OCI-LY7 (cell line): ENCODE measurements at regions not wholly inside any gene's neighbourhood (a gene's known extent, or its start where the extent isn't known, plus 50 kb on each side); places are given as distances from the start of the nearest gene placed in this dataset.

ENCODE experiments used
- BruUV-seq: library from RNA; stranded (reverse); fragments of 400-500 nt; replicated peaks from 2 replicates; lab custom pipeline; 2021; lab: Mats Ljungman, UMichigan
- CTCF ChIA-PET: fragments of 300-600 bp; sonication (Branson Sonifier 250); formaldehyde crosslinking; loops from one replicate; lab custom pipeline; 2022; ENCODE audit warnings: antibody characterized with exemption; ENCODE audit not compliant: unreplicated experiment; lab: Charles Lee
- POLR2A ChIA-PET: fragments of 300-600 bp; sonication (Branson Sonifier 250); formaldehyde crosslinking; loops from one replicate; lab custom pipeline; 2022; ENCODE audit warnings: antibody characterized with exemption; lab: Charles Lee
- DNase-seq: peaks from one replicate; pipeline ENCODE4 v3.0.0-alpha.2; 2015; ENCODE audit warnings: low spot score
- H2AFZ ChIP-seq: fragments of 200-600 bp; sonication (generic), shearing (Covaris generic); 2 replicates; pipeline ENCODE4 v1.6.1; 2014; ENCODE audit warnings: mild to moderate bottlenecking, antibody characterized with exemption, low read length, moderate library complexity
- H3K27ac ChIP-seq: fragments of 200-600 bp; sonication (generic); 2 replicates; pipeline ENCODE4 v1.5.1; 2014; ENCODE audit warnings: mixed run types, low read depth, mild to moderate bottlenecking, moderate library complexity, low read length, inconsistent platforms; ENCODE audit not compliant: poor library complexity, severe bottlenecking
- H3K36me3 ChIP-seq: fragments of 200-600 bp; sonication (generic); 2 replicates; pipeline ENCODE4 v1.6.1; 2014; ENCODE audit warnings: mild to moderate bottlenecking, antibody characterized with exemption, low read length, moderate library complexity, mixed read lengths; ENCODE audit not compliant: insufficient read depth
- H3K4me1 ChIP-seq: fragments of 200-600 bp; sonication (generic); 2 replicates; pipeline ENCODE4 v1.5.1; 2014; ENCODE audit warnings: mild to moderate bottlenecking, low read length; ENCODE audit not compliant: insufficient read depth, poor library complexity, severe bottlenecking
- H3K4me2 ChIP-seq: fragments of 200-600 bp; sonication (generic); 2 replicates; pipeline ENCODE4 v1.6.1; 2014; ENCODE audit warnings: mild to moderate bottlenecking, low read length
- H3K4me3 ChIP-seq: fragments of 200-600 bp; sonication (generic); 2 replicates; pipeline ENCODE4 v1.5.1; 2014; ENCODE audit warnings: mild to moderate bottlenecking, low read depth, low read length; ENCODE audit not compliant: poor library complexity, severe bottlenecking
- H3K79me2 ChIP-seq: fragments of 200-600 bp; sonication (generic); 2 replicates; pipeline ENCODE4 v1.6.1; 2016; ENCODE audit warnings: low read depth, mild to moderate bottlenecking, low read length, moderate library complexity, mixed read lengths; ENCODE audit not compliant: insufficient read depth
- H3K9me2 ChIP-seq: fragments of 200-600 bp; sonication (generic); 2 replicates; pipeline ENCODE4 v1.6.1; 2016; ENCODE audit warnings: mild to moderate bottlenecking, low read length, mixed read lengths; ENCODE audit not compliant: insufficient read depth
- H3K9me3 ChIP-seq: fragments of 200-600 bp; sonication (generic); 2 replicates; pipeline ENCODE4 v1.6.1; 2014; ENCODE audit warnings: mild to moderate bottlenecking, mixed run types, low read length, mixed read lengths
- H4K20me1 ChIP-seq: fragments of 200-600 bp; sonication (generic); 2 replicates; pipeline ENCODE4 v1.6.1; 2014; ENCODE audit warnings: mild to moderate bottlenecking, antibody characterized with exemption, low read length, moderate library complexity, mixed read lengths; ENCODE audit not compliant: insufficient read depth
- CTCF ChIP-seq: fragments of 200-600 bp; sonication (generic); conservative IDR thresholded peaks from 2 replicates; pipeline ENCODE4 v1.5.1; 2014; ENCODE audit warnings: mild to moderate bottlenecking, antibody characterized with exemption, low read length, moderate library complexity, mixed read lengths
- EZH2phosphoT487 ChIP-seq: fragments of 200-600 bp; sonication (generic); IDR thresholded peaks from 2 replicates; pipeline ENCODE4 v1.6.1; 2018; ENCODE audit warnings: low read depth, borderline replicate concordance, mild to moderate bottlenecking, mixed run types, antibody characterized with exemption, low read length, moderate library complexity, mixed read lengths
- intact Hi-C: fragments of 100-400 bp; cut with micrococcal nuclease; formaldehyde crosslinking; loops from one replicate; pipeline ENCODE4 v1.10.0; 2022; ENCODE audit not compliant: unreplicated experiment

GRCh38 chrX:40373641-40374040, 207.1 kb upstream of the ATP6AP2 start:
- ChIA-PET POLR2A (no interaction called here), CTCF (no interaction called here)
- no peaks in the 10 kb centered on the region for H3K79me2 ChIP-seq
- H3K9me3 ChIP-seq: no peaks in the 10 kb centered on the region
- BruUV-seq: no TSS peak
- H3K4me2 ChIP-seq: no peak overlapping the region
- H3K36me3 ChIP-seq: no peaks in the 10 kb centered on the region
- H3K4me1 ChIP-seq: no peaks in the 10 kb centered on the region
- no peak overlapping the region for H3K4me3 ChIP-seq
- H2AFZ ChIP-seq: no peak overlapping the region
- intact Hi-C loops: no loop called here
- TF ChIP-seq EZH2phosphoT487: no peak
- TF ChIP-seq CTCF: no peak
- H3K9me2 ChIP-seq: no peaks in the 10 kb centered on the region
- DNase-seq: no peak
- no peak overlapping the region for H3K27ac ChIP-seq
- no peaks in the 10 kb centered on the region for H4K20me1 ChIP-seq

- Histone ChIP-seq H2AFZ (no peak overlapping the region), H4K20me1 (no peaks in the 10 kb centered on the region), H3K79me2 (no peaks in the 10 kb centered on the region), H3K9me2 (no peaks in the 10 kb centered on the region), H3K4me2 (no peak overlapping the region), H3K4me1 (no peaks in the 10 kb centered on the region), H3K36me3 (no peaks in the 10 kb centered on the region), H3K4me3 (no peak overlapping the region), H3K27ac (no peak overlapping the region), H3K9me3 (no peaks in the 10 kb centered on the region)
- DNase-seq: no peak
- CTCF ChIA-PET: no interaction called here
- intact Hi-C loops: no loop called here
- POLR2A ChIA-PET: no interaction called here
- no peak for TF ChIP-seq CTCF
- BruUV-seq: no TSS peak
Measured at GRCh38 chrX:40373025-40373424, 207.7 kb upstream of the ATP6AP2 start.

- no peak overlapping the region for H2AFZ ChIP-seq
- BruUV-seq: no TSS peak
- CTCF ChIA-PET: no interaction called here
Measured at GRCh38 chrX:40371376-40371775, 209.4 kb upstream of the ATP6AP2 start.

More at GRCh38 chrX:40371376-40371775, 209.4 kb upstream of the ATP6AP2 start:
- no peaks in the 10 kb centered on the region for H3K79me2 ChIP-seq
- intact Hi-C loops: no loop called here
- H3K27ac ChIP-seq: no peak overlapping the region
- H4K20me1 ChIP-seq: no peaks in the 10 kb centered on the region
- TF ChIP-seq EZH2phosphoT487 (no peak), CTCF (no peak)
- POLR2A ChIA-PET: no interaction called here
- DNase-seq: no peak
- H3K4me2 ChIP-seq: no peak overlapping the region
- no peaks in the 10 kb centered on the region for H3K9me2 ChIP-seq
- H3K9me3 ChIP-seq: no peaks in the 10 kb centered on the region
- H3K36me3 ChIP-seq: no peaks in the 10 kb centered on the region
- H3K4me3 ChIP-seq: no peak overlapping the region
- H3K4me1 ChIP-seq: no peaks in the 10 kb centered on the region
